GM19043 (cell line): ENCODE measurements at regions not wholly inside any gene's neighbourhood (a gene's known extent, or its start where the extent isn't known, plus 50 kb on each side); places are given as distances from the start of the nearest gene placed in this dataset.

ENCODE experiments used
- ATAC-seq: cut with Tn5 transposase; IDR thresholded peaks from one replicate; pipeline ENCODE4 v1.9.1; 2021; ENCODE audit warnings: low read depth; ENCODE audit not compliant: unreplicated experiment

DNA sequence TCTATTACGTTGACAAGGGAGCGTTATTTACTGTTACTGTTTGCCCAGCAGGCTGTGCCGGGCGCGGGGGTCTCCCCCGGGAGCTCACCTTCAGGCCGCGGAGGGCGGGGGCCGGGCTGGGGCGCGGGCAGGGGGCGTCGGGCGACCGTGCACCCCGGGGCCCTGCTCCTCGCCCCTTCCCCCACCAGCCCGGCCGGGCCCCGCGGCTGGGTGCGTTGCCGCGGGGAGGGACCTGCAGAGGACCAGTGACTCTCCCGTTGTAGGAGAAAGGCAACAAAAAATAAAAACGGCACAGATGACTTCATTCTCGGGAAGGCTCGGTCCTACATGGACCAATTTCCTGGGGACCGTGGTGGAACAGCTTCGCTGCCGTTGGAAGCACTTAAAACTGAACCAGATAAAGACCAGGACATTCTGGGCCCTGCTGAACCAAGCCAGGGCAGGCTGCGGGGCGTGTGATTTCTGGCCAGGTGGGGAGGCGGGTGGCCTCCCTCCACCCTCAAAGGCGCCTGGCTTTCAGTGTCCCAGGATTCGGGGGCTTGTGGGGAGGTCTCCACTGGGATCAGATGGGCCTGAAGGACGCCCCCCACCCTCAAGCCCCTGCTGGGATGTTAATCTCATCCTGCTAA, 57.4 kb downstream of the IGLL1 start:
- ATAC-seq: no peak

DNA sequence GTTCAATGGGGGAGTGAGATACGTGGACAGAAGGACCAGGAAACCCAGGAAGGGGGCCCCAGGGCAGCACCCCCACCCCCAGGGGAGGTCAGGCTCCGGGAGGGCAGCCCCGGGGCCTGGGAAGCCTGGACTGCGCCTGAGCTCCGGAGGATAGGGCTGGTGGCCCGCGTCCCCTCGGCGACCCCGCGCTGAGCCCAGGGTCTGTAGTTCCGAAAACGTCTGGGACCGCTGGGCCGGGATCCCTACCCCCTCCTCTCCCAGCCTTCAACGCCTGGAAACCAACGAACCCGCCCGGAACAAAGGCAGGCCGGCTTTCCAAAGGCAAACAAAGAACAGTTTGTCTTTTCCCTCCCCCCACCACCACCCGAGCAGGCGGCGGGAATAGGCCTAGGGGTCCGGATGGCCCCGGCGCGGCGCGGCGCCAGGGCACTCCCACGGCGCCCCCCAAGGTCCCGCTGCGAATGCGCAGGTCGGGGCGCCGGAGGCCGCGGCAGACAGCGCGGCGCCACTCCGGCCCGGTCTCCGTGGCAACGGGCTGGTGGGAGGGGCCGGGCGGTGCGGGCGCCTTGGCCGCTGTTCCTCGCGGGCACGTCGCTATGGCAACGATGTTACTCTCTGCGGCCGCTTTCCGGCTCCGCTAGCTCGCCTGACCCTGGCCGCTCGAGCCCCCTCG, 58.5 kb downstream of the IGLL1 start:
- ATAC-seq: no peak

DNA sequence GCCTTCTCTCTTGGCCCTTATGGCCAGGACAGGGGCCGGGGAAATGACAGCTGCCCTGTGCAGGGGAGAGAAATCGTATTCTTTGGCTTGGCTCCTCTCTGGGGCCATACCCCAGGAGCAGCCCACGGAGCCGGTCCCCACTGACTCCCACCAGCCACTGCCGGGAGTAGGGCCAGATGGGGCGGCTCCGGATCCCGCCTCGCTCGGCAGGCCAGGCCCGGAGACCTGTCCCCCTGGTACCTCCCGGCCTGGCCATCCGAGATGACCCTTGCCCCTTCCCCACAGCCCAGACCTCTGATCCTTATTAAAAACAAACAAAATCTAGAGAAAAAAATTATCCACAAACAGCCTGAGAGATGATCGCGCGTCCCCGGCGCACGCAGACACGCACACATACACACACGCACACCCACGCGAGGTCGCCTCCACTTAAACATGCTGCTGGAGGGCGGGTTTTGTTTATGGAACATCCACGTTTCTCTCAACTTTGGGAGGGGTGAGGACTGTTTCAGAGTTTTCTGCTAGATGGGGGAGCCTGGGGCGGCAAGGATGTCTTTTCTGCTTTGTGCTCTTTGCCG, 59.1 kb downstream of the IGLL1 start:
- ATAC-seq: no peak

DNA sequence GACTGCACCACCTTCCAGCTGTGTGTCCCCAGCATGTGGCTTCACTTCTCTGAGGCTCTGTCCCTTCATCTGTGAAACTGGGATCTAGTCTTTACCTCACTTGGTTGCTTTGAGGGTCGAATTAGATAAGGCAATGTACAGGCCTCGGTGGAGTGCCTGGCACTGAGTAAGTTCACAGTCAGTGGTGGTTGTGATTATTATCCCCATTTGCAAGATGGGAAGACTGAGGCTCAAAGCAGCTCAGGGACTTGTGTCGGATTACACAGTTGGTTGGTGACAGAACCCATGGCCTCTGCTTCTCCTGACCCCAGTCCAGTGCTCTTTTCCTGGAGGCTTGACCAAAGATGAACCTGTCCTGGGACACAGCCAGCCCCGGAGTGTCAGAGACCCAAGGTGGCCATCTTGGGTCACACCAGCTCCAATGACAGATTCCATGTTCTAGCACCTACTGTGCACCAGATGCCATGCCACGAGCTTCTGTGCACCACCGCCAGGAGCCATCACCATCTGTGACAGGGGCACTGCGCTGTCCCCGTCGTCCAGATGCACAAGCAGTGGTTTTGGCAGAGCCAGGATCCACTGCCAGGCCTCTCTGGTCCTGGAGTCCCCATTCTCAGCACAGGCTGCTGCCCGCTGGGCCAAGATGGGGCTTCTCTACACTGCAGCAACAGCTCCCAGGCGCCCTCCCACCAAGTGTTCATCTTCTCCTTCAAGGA, 60.5 kb downstream of the IGLL1 start:
- no peak for ATAC-seq

DNA sequence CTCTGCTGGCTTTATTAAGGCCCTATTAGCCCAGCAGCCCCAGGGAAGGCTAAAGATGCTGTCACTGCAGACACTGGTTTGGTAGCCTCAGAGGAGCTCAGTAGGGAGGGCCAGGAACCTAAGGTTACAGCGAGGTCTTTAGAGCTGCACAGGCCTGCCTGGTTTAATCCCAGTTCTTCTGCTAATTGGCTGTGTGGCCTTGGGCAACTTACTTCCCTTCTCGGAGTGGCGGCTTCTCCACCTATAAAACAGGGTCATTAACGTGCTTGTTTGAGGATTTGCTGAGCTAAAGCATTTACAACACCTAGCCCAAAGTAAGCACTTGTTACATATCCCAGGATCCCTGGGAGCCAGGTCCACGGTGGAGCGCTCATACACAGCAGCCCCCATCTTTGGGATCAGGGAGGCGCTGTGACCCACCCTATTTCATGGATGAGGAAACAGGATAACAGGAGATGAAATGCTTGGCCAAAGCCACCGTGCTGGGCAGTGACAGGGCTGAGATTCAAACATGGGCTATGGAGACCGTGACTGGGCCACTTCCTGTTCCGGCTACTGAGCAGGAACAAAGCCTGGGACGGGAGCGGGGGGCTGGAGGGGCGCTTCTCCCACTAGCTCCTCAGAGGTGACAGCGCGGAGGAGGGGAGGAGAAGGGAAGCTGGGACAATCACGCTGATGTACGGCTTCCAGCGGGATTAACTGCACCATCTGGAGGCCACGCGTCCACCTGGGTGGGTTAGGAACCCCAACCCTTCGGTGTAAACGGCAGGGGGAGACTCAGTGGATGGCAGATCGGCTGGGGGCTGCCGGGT, 61.5 kb downstream of the IGLL1 start:
- ATAC-seq: no peak

DNA sequence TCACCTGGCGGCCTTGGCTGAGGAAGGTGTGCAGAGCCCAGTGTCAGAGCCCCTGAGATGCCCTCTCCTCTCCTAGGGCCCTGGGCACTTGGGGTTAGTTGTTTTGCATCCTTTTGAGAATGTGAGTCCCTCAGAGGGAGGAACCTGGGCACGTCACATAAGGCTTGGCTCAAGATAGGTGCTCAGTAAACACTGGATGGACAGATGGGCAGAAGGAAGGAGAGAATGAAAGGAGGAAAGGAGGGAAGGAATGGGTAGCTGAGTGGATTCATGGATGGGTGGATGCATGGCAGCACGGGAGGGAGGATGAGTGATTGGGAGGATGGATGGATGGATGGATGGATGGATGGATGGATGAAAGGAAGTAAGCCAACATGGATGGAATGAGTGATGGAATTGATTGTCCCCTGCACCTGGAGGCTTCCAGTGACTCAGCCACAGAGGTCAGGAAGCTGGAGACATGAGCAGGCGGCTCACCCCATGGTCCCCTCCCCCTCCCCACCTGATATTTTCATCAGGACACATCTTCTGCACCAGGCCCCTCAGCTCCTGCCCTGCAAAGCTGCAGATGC, 62.2 kb downstream of the IGLL1 start:
- no peak for ATAC-seq

DNA sequence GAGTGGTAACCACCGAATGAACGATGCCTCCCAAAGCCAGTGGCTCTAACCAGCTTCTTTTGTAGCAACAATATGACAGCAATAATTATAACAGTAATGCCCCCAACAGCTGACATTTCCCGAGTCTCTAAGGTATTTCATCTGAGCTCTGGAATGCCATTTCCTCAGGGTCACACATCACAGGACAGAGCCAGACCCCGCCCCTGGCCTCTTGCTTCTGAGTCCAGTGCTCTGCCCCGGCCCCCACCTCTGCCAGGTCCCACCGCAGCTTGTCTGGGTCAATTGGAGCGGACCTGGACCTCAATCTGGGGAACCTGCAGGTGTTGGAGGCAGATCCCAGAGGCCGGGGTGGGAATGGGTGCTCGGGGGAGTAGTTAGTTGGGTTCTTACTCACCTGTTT, 63.8 kb downstream of the IGLL1 start:
- ATAC-seq: no peak

DNA sequence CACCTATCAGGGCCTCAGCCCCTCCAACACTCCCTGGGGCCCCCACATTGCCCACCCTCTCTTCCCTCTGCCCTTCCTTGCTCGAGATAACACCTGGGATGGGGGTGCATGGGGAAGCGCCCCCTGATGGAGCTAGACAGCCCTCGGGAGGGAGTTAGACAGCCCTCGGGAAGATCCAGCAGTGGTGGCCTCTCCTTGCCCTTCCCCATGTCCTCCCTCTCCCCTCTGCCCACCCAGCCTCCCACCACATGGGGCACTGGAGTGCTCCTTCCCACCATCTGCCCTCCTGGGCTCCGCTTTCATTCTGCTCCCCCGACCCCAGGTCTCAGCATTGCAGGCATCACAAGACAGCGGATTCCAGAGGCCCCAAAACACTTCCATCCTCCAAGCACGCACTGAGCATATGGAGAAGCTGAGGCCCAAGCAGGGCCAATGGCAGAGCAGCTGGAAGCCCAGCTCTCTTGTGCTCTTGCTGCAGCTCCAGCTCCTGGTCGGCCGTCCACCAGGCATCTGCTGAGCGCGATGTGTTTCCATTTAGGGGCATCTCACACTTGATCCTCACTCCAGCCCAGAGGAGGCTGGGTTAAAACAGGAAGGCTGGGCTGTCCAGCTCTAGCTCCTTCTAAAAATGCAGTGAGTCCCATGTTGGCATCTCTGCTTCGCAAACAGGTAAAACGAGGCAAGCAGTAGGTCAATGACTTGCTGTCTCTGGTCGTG, 65.6 kb downstream of the IGLL1 start:
- no peak for ATAC-seq

DNA sequence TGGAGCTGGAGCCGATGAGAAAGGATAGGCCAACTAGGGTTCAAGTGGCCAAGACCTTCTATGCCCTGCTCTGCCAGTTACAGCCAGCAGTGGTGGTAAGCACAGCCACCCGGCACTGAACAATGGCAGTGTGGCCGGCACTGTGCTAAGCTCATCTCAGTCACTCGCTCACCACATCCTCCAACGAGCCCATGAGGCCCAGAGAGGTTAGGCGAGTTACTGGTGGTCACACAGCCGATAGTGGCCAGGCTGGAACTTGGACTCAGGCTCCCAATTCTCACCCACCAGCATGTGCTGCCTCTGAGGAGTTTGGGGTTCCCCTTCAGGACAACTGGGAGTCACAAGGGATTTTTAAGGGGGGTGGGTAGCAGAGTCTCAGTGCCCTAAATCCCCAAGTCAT, 66.4 kb downstream of the IGLL1 start:
- no peak for ATAC-seq

DNA sequence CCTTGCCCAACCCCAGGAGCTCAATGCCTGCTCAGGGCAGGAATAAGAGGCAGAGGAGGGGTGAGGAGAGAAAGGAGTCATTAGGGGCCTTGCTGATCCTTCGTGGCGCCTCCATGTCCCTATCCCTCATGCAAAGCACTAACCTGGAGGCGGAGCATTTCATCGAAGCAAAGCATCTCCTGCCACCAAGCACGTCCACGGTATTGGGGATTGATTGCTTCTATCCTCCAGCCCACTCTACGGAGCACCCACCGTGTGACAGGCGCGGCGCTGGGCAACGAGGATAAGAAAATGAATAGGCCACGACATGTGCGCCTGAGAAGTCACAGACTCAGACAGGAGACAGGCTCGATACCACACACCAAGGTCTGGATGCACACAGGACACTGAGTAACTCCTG, 67.0 kb downstream of the IGLL1 start:
- no peak for ATAC-seq

DNA sequence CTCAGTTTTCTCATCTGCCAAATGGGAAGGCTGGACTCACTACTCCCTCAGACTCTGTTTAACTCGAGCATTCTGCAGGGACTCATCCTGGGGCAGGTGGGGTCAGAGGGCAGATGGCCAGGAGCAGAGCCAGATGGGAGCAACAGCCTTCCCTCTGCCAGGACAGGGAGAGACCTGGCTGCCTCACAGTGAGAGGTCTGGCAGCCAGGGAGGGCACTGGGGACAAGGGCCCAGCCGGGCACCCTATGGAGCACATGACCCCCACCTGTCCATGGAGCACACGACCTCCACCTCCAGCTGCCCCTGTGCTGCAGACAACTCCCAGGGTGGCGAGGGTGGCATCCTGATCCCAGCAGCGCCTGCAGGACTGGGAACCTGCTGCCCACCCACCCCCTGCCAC, 67.4 kb downstream of the IGLL1 start:
- ATAC-seq: no peak

DNA sequence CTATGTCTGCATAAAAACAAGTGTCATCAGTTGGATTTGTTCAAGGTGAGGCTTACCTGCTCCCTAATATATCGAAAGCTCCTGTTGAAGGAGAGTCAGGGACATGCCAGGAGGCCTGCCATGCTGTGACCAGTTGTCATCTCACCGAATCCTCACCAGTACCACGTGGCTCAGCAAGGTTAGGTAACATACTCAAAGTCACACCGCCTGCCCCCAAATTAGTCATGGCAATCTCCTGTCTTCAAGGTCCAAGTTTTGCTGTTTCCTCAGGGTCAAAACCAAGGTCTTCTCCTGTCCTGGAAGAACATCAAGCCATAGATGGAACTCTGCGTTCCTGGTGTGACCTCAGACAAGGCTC, 67.8 kb downstream of the IGLL1 start:
- ATAC-seq: no peak

DNA sequence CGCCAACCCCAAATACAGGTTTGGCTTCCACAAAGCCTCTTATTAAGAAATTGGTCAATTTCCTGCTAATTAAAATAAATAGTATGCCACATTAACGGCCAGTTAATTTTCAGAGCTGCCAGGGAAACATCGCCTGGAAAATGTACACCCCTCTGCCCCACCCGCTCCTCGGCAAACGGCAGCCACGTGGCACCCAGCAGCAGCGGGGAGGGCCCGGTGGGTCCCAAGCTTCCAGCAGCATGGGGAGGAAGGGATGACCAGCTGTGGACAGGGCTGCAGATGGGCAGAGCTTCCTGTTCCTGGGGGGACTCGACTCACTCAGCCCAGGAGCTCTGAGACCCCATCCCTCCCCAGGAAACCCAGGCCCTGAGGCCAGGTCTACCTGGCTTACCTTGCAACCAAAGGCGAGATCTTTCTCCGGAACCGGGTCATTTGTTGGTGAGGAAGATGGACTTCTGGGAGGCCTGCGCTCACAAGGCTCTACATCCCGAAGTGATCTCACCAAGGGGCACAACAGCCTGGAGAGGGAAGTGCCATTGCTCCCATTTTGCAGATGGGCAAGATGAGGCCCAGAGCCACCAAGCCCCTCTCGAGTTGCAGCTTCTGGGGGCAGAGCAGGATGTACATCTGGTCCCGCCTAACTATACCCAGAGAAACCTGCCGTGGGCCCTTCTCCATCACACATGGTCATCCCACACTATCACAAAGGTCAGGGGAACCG, 68.3 kb downstream of the IGLL1 start:
- ATAC-seq: no peak

DNA sequence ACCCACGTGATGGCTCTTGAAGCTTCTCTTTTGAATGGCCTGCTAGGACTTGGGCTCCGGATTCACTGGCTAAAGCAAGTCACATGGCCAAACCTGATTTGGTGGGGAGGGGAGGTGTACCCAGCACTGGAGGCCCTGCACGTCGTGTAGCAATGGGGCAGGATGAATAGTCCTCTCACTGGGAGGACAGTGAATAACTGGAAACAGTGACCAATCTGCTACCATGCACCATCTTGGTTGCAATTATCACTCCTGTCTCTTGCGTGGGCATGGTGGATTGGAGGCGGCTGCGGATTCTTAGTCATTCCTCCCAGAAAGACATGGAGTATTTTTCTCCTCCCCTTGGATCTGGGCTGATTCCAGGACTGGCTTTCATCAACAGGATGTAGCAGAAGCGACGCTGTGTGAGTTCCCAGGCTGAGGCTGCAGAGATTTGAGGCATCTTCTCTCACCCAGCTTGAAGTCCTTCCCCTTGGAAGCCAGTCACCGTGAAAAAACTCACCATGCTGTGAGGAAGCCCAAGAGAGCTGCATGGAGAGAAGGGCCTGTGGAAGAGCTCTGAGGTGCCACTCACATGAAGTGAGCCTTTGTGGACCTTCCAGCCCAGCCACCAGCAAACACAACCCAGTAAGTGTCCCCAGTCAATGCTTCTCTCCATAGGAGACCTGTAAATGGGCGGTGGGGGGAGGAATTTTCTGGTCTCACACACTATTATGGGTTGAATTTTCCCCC, 70.4 kb downstream of the IGLL1 start:
- no peak for ATAC-seq

DNA sequence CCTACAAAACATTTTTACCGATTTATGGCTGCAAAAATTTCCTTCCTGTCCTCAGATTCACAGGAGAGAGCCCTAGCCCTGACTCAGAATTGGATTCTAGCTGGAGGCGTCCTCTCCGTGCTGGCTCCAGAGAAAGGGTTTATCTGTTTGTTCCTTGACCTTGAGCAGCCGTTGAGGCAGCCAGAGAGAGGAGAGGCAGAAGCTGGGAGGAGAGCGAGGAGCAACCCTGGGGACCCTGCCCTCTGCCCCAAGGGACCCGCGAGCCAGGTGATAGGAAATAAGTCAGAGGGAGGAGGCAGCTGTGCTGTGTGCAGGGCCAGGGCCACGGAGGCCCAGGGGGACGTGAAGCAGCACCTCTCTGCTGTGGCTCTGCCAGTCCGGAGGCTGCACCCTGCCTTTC, 75.6 kb downstream of the IGLL1 start:
- no peak for ATAC-seq

DNA sequence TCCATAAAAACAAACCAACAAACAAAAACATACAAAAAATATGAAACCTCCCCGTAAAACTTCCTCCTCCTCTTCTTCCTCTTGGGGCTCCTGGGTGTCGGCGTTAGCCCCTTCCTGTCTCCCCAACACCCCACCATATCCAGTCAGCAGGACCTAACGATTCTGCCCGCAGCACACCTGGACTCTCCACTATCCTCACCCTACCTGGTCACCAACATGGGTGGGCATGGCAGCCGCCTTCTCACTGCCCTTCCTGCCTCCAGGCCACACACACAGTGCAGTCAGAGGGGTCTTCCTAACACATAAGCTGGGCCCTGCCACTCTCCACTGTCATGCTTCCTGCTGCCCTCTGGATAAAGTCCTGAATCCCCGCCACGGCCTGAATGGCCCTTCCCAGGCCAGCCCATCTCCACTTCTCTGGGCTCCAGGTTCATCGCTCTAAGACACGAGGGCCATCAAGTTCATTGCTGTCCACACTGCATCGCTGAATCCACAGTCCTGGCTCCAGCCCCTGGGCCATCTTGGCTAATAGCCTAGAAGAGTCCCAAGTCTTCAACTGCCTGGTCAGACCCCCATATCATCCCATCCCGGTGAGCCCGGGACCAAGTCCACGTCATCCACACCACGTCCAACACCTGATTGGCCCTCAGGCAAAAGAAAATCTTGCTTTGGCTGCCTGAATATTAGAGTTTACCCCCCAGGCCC, 76.2 kb downstream of the IGLL1 start:
- ATAC-seq: no peak

DNA sequence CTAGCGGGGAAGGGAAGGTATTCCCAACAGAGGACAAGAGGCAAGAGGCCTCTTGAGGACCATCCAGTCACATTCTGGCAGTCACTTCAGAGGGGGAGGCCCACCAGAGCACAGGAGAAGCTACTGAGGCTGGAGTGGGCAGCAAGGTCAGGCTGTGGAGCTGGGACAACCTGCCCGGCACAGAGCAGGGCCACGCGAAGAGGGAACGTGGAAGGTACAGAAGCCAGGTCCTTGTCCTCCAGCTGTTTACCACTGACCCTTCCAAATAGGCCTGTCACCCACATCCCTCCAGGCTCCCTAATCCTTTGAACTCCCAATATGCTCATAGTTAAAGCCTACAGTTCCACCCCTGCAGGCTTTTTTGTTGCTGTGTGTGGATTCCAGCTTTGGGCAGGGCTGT, 76.9 kb downstream of the IGLL1 start:
- no peak for ATAC-seq

DNA sequence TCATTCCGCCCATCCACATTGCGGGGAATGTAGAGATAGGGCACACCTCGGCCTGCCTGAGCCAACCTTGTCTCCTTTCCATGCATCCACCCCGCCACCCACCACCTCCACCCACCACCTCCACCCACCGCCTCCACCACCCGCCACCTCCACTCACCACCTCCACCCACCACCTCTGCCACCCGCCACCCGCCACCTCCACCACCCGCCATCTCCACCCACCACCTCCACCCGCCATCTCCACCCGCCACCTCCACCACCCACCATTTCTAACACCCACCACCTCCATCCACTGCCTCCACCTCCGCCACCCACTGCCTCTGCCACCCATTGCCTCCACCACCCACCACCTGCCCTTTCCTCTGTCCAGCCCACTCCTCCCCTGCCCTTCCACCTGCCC, 78.4 kb downstream of the IGLL1 start:
- no peak for ATAC-seq
